ENCODE measurements at regions not wholly inside any gene's neighbourhood (a gene's known extent, or its start where the extent isn't known, plus 50 kb on each side); places are given as distances from the start of the nearest gene placed in this dataset.

GRCh38 chr9:546235-546634 is 295.3 kb upstream of the DMRT1 start:
- Histone ChIP-seq H3K4me3 (ENCODE audit: low read length) (no peak overlapping the region), H3K36me3 (ENCODE audit: insufficient read depth, low read length) (no peaks in the 10 kb centered on the region), H3K9me3 (ENCODE audit: control insufficient read depth in 1 of 2, insufficient read depth in 1 of 2, low read length in 2 of 2) (no peaks in the 10 kb centered on the region), H3K4me1 (ENCODE audit: insufficient read depth, low read length) (no peaks in the 10 kb centered on the region), H3K27me3 (ENCODE audit: control insufficient read depth in 1 of 2, insufficient read depth in 2 of 2, low read length in 2 of 2) (peaks cover 0 to 5% of the 10 kb centered on the region in 2 experiments), H3K27ac (ENCODE audit: low read depth in 1 of 2, low read length in 2 of 2) (no peak overlapping the region)
- Mint-ChIP-seq H3K4me3 (no peak overlapping the region), H3K36me3 (ENCODE audit: low read depth) (no peaks in the 10 kb centered on the region), H3K27me3 (peaks cover 22% of the 10 kb centered on the region), H3K4me1 (ENCODE audit: low read depth) (peaks cover 12% of the 10 kb centered on the region), H3K27ac (no peak overlapping the region), H3K9me3 (no peaks in the 10 kb centered on the region)
- intact Hi-C loops (cut with DNase I, micrococcal nuclease), result no loop called here
- CTCF ChIA-PET, result interaction anchor here (0.6 to 2.1 kb wide), 4 partner anchors 8 to 172 kb away, joined by 3 to 10 read pairs (median 4); no protein-coding TSS in a partner anchor
- no peak for TF ChIP-seq CTCF (IDR thresholded peaks at IDR 0.05)
- no peak for ATAC-seq (ENCODE audit: poor library complexity)
- POLR2A ChIA-PET, result no interaction called here
- no peak for DNase-seq

GRCh38 chr9:546797-547223 is 294.7 kb upstream of the DMRT1 start:
- Mint-ChIP-seq H3K4me1 (ENCODE audit: low read depth) (peaks cover 12% of the 10 kb centered on the region), H3K4me3 (no peak overlapping the region), H3K9me3 (no peaks in the 10 kb centered on the region), H3K27me3 (peaks cover 20% of the 10 kb centered on the region), H3K27ac (no peak overlapping the region), H3K36me3 (ENCODE audit: low read depth) (no peaks in the 10 kb centered on the region)
- Histone ChIP-seq H3K27ac (ENCODE audit: low read depth in 1 of 2, low read length in 2 of 2) (no peak overlapping the region), H3K9me3 (ENCODE audit: control insufficient read depth in 1 of 2, insufficient read depth in 1 of 2, low read length in 2 of 2) (no peaks in the 10 kb centered on the region), H3K4me3 (ENCODE audit: low read length) (no peak overlapping the region), H3K36me3 (ENCODE audit: insufficient read depth, low read length) (no peaks in the 10 kb centered on the region), H3K27me3 (ENCODE audit: control insufficient read depth in 1 of 2, insufficient read depth in 2 of 2, low read length in 2 of 2) (peaks cover 0 to 5% of the 10 kb centered on the region in 2 experiments), H3K4me1 (ENCODE audit: insufficient read depth, low read length) (no peaks in the 10 kb centered on the region)
- DNase-seq (peak in 4 of 14 experiments; percentile 10 to 41 (median 17)), ATAC-seq (ENCODE audit: poor library complexity) (no peak)
- no peak for TF ChIP-seq CTCF (IDR thresholded peaks at IDR 0.05)
- ChIA-PET POLR2A (no interaction called here), CTCF (interaction anchor here (0.6 to 2.1 kb wide), 4 partner anchors 9 to 172 kb away, joined by 3 to 10 read pairs (median 4); no protein-coding TSS in a partner anchor)
- intact Hi-C loops (cut with DNase I, micrococcal nuclease), result no loop called here

GRCh38 chr9:547314-547713 is 294.2 kb upstream of the DMRT1 start:
- DNase-seq (no peak), ATAC-seq (ENCODE audit: poor library complexity) (no peak)
- H3K4me1 ChIP-seq (ENCODE audit: insufficient read depth, low read length), result no peaks in the 10 kb centered on the region
- H3K27me3 ChIP-seq (ENCODE audit: control insufficient read depth in 1 of 2, insufficient read depth in 2 of 2, low read length in 2 of 2), result peaks cover 0 to 5% of the 10 kb centered on the region in 2 experiments
- no peaks in the 10 kb centered on the region for H3K36me3 ChIP-seq (ENCODE audit: insufficient read depth, low read length)
- H3K9me3 ChIP-seq (ENCODE audit: control insufficient read depth in 1 of 2, insufficient read depth in 1 of 2, low read length in 2 of 2), result no peaks in the 10 kb centered on the region
- CTCF ChIA-PET, result interaction anchor here (1.0 to 2.1 kb wide), 2 partner anchors 10 to 100 kb away, joined by 3 to 10 read pairs; no protein-coding TSS in a partner anchor
- peaks cover 12% of the 10 kb centered on the region for H3K4me1 Mint-ChIP-seq (ENCODE audit: low read depth)
- no peaks in the 10 kb centered on the region for H3K9me3 Mint-ChIP-seq
- no peak overlapping the region for H3K27ac Mint-ChIP-seq
- POLR2A ChIA-PET, result no interaction called here
- TF ChIP-seq CTCF (IDR thresholded peaks at IDR 0.05), result no peak
- intact Hi-C loops (cut with DNase I, micrococcal nuclease), result no loop called here
- H3K27me3 Mint-ChIP-seq, result peaks cover 22% of the 10 kb centered on the region
- no peaks in the 10 kb centered on the region for H3K36me3 Mint-ChIP-seq (ENCODE audit: low read depth)
- no peak overlapping the region for H3K27ac ChIP-seq (ENCODE audit: low read depth in 1 of 2, low read length in 2 of 2)
- H3K4me3 ChIP-seq (ENCODE audit: low read length), result no peak overlapping the region
- no peak overlapping the region for H3K4me3 Mint-ChIP-seq
